Right lobe of liver (tissue), 6 donors: ENCODE measurements at regions not wholly inside any gene's neighbourhood (a gene's known extent, or its start where the extent isn't known, plus 50 kb on each side); places are given as distances from the start of the nearest gene placed in this dataset.

Source experiments
- ATAC-seq, 4 donors: fragments of 200-7000 bp; cut with Tn5 transposase; one replicate each; pipeline ENCODE4 v1.9.1; 2020; ENCODE audit warnings: mild to moderate bottlenecking in 4 of 4, moderate library complexity in 4 of 4
- DNase-seq, 3 donors: peaks; one replicate each; pipeline ENCODE4 v3.0.0-alpha.2; 2020
- H3K27ac ChIP-seq, 3 donors: fragments of 200-600 bp; one replicate each; pipeline ENCODE4 v1.8.0; 2022
- H3K27me3 ChIP-seq, 2 donors: fragments of 200-600 bp; one replicate each; pipeline ENCODE4 v1.8.0; 2022
- H3K36me3 ChIP-seq, 4 donors: fragments of 200-600 bp; sonication (generic) in 1 of 4; one replicate each; pipeline versions ENCODE4 v1.5.1 to v1.8.0; 2017 to 2022; ENCODE audit warnings: control low read depth in 1 of 4
- H3K4me1 ChIP-seq, 4 donors: fragments of 200-600 bp; sonication (generic) in 1 of 4; one replicate each; pipeline versions ENCODE4 v1.5.1 to v1.8.0; 2017 to 2022; ENCODE audit warnings: control low read depth in 1 of 4
- H3K4me3 ChIP-seq, 3 donors: fragments of 200-600 bp; one replicate each; pipeline ENCODE4 v1.8.0; 2022
- H3K9me3 ChIP-seq, 4 donors: fragments of 200-600 bp; sonication (generic) in 1 of 4; one replicate each; pipeline versions ENCODE4 v1.5.1 to v1.8.0; 2017 to 2022; ENCODE audit warnings: control low read depth in 1 of 4
- POLR2A ChIP-seq: fragments of 450-650 bp; IDR thresholded peaks from one replicate; pipeline ENCODE4 v1.6.1; 2017; ENCODE audit warnings: antibody characterized with exemption, mild to moderate bottlenecking
- WGBS: methylation state at CpG from one replicate; pipeline ENCODE4 v1.1.6; 2018; ENCODE audit warnings: low coverage, low lambda C conversion rate; ENCODE audit not compliant: insufficient coverage; ENCODE audit errors: missing lambda C conversion rate; 5-methylcytosine and 5-hydroxymethylcytosine counted together
- intact Hi-C, 2 donors: fragments of 100-400 bp; cut with DNase I; formaldehyde crosslinking; loops; one replicate each; pipeline versions ENCODE4 v1.11.2 to v1.14.1; 2022
- TF ChIP-seq, protein P1 (sequence below), 4 donors: fragments of 200-600 bp in 3 of 4; fragments of 450-650 bp in 1 of 4; IDR thresholded peaks; one replicate each; pipeline versions ENCODE4 v1.5.1 to v1.8.0; 2016 to 2022; ENCODE audit warnings: antibody characterized with exemption in 4 of 4, mild to moderate bottlenecking in 2 of 4
- donor health status: DM: no; HTN: yes; CAD: no.
- donor health status: DM: no; HTN: no; CAD: no.
- donor health status: DM: no; HTN: no; CAD: no.
- donor health status: DM: no; HTN: yes; CAD: no.
- donor health status: DM: no; HTN: yes; CAD: no.

DNA sequence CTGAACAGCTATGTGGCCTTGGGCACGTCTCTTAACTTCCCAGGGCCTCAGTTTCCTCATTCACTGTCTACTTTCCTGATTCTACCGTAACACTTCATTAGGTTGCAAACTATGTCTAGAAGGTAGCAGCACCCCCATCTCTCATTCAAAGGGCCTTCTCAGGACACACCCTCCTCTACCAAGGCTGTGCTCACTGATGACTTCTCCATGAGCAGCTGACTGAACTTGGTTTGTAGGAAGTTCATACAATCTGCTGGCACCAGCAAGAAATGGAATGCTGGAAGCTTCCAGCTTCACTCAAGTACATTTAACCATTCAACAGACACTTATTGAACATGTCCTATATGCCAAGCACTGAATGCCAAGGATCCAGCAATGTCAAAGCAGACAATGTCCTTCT lies 250.8 kb upstream of the CTAGE1 start:
- H3K4me1 ChIP-seq = peaks cover 0 to 4% (median 0%) of the 10 kb centered on the region in 4 donors
- no peaks in the 10 kb centered on the region for H3K36me3 ChIP-seq
- TF ChIP-seq, protein P1, sequence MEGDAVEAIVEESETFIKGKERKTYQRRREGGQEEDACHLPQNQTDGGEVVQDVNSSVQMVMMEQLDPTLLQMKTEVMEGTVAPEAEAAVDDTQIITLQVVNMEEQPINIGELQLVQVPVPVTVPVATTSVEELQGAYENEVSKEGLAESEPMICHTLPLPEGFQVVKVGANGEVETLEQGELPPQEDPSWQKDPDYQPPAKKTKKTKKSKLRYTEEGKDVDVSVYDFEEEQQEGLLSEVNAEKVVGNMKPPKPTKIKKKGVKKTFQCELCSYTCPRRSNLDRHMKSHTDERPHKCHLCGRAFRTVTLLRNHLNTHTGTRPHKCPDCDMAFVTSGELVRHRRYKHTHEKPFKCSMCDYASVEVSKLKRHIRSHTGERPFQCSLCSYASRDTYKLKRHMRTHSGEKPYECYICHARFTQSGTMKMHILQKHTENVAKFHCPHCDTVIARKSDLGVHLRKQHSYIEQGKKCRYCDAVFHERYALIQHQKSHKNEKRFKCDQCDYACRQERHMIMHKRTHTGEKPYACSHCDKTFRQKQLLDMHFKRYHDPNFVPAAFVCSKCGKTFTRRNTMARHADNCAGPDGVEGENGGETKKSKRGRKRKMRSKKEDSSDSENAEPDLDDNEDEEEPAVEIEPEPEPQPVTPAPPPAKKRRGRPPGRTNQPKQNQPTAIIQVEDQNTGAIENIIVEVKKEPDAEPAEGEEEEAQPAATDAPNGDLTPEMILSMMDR (IDR thresholded peaks at IDR 0.05) = no peak
- no peak for TF ChIP-seq POLR2A
- no peak overlapping the region for H3K27ac ChIP-seq
- H3K9me3 ChIP-seq = no peaks in the 10 kb centered on the region
- intact Hi-C loops = no loop called here
- no peak for ATAC-seq
- no peak for DNase-seq
- WGBS = 75% methylated on average over 2 of the region's 2 CpGs
- H3K27me3 ChIP-seq = no peaks in the 10 kb centered on the region
- H3K4me3 ChIP-seq = no peak overlapping the region

DNA sequence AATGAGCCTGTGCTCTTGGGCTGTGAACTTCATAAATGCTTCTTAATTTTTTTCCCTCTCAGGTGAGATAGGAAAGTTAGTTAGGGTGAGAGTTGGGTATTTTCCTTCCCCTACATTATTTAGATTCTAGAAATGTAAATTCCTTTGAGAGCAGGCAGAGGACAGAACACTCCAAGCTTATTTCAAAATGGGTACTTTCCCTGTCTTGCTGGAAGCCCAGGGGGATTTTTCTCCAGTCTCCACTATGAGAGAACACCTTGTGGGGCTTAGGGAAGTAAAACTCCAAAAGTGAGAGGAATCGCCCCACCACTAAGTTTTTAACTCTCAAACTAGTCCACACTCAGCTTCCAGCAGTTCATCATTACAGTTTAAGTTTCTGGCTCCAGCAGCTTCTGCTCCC lies 253.2 kb upstream of the CTAGE1 start:
- peaks cover 0 to 4% (median 0%) of the 10 kb centered on the region in 4 donors for H3K4me1 ChIP-seq
- intact Hi-C loops = no loop called here
- no peak overlapping the region for H3K4me3 ChIP-seq
- H3K27me3 ChIP-seq = no peaks in the 10 kb centered on the region
- TF ChIP-seq, protein P1 (IDR thresholded peaks at IDR 0.05) = no peak
- no peak for TF ChIP-seq POLR2A
- H3K9me3 ChIP-seq = no peaks in the 10 kb centered on the region
- peak in 1 of 4 donors; percentile 30 for ATAC-seq
- no peaks in the 10 kb centered on the region for H3K36me3 ChIP-seq
- WGBS = 17% methylated on average over 1 of the region's 1 CpG
- DNase-seq = no peak
- H3K27ac ChIP-seq = no peak overlapping the region

DNA sequence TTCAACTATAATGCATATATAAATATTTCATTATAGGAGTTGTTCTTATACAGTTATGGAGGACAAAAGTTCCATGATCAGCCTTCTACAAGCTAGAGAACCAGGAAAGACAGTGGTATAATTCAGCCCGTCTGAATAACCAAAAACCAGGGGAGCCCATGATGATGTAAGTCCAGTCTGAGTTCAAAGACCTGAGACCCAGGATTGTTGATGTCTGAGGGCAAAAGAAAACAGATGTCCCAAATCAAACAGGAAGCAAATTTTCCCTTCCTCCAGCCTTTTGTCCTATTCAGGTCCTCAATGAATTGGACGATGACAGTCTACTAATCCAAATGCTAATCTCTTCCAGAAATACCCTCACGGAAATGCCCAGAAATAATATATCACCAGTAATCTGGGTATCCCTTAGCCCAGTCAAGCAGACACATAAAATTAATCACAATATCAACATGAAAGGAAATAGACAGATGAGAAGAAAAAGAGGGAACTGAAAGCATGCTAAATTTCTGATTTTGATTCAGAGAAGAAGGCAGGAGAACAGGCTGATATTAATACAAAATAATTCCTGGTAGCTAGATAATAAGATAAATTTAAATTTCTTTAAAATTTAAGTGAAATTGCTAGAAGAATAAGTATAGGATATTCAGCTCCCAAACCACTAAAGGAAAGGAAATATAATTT lies 255.6 kb upstream of the CTAGE1 start:
- no peaks in the 10 kb centered on the region for H3K27me3 ChIP-seq
- ATAC-seq (peak in 1 of 4 donors; percentile 59), DNase-seq (no peak)
- no peak overlapping the region for H3K4me3 ChIP-seq
- no peaks in the 10 kb centered on the region for H3K9me3 ChIP-seq
- no peak overlapping the region for H3K27ac ChIP-seq
- intact Hi-C loops = no loop called here
- 43% methylated on average over 3 of the region's 3 CpGs for WGBS
- H3K4me1 ChIP-seq = no peaks in the 10 kb centered on the region
- no peak for TF ChIP-seq POLR2A
- TF ChIP-seq, protein P1 (IDR thresholded peaks at IDR 0.05) = no peak
- no peaks in the 10 kb centered on the region for H3K36me3 ChIP-seq

DNA sequence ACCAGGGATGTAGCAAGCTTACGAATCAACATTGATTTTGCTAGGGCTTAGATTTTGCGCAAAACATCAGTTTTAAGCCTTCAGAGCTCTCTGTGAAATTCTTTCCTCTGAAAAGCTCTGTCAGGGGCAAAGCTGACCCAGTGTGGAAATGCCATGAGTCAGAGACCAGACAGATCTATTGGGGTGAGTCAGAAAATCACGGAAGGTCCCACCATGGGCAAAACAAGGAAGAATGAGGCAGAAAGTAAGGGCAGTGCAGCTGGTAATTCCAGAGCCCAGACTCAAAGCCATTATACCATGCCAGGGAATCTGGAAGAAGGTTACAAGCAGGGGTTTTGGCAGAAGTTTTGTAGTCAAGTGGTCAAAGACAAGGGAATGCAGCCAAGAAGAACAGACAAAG lies 256.6 kb upstream of the CTAGE1 start:
- WGBS = 63% methylated on average over 3 of the region's 3 CpGs
- H3K4me3 ChIP-seq = no peak overlapping the region
- no peaks in the 10 kb centered on the region for H3K4me1 ChIP-seq
- ATAC-seq (peak in 1 of 4 donors; percentile 80), DNase-seq (no peak)
- intact Hi-C loops = no loop called here
- H3K27me3 ChIP-seq = no peaks in the 10 kb centered on the region
- no peaks in the 10 kb centered on the region for H3K9me3 ChIP-seq
- no peaks in the 10 kb centered on the region for H3K36me3 ChIP-seq
- TF ChIP-seq POLR2A = no peak
- no peak overlapping the region for H3K27ac ChIP-seq

DNA sequence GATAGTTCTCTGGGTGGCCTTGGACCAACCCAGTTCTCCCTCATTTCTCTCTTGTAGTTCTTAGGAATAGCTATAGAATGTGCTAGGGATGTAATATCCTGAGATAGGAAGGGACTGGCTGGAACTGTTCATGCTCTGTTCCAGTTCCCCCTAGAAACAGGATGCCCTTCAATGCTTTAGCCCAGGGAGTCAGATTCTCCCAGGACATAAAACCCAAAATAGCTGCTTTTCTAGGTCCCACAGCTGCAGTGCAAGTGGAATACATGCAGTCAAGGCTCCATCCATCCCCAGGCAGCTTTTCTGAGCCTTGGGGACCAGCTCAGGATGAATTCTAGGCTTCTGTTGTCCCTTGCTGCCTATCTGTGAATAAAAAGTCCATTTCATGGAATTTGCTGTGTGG lies 257.3 kb upstream of the CTAGE1 start:
- Histone ChIP-seq H3K4me3 (no peak overlapping the region), H3K27me3 (no peaks in the 10 kb centered on the region), H3K27ac (no peak overlapping the region), H3K36me3 (no peaks in the 10 kb centered on the region), H3K9me3 (no peaks in the 10 kb centered on the region), H3K4me1 (no peaks in the 10 kb centered on the region)
- no peak for ATAC-seq
- DNase-seq = no peak
- intact Hi-C loops = no loop called here
- no peak for TF ChIP-seq POLR2A
- TF ChIP-seq, protein P1 (IDR thresholded peaks at IDR 0.05) = no peak
